ENCODE measurements at regions not wholly inside any gene's neighbourhood (a gene's known extent, or its start where the extent isn't known, plus 50 kb on each side); places are given as distances from the start of the nearest gene placed in this dataset.
A peak's percentile ranks its signal among the peaks of the same experiment; 100 is the strongest.

- Histone ChIP-seq H3K4me3 (ENCODE audit: low read depth in 2 of 2, low read length in 1 of 2) (no peak overlapping the region), H3K9me3 (no peaks in the 10 kb centered on the region), H3K27me3 (ENCODE audit: insufficient read depth) (no peaks in the 10 kb centered on the region), H4K20me1 (ENCODE audit: insufficient read depth) (no peaks in the 10 kb centered on the region), H3F3A (replicated peaks; ENCODE audit: insufficient read depth) (no peaks in the 10 kb centered on the region), H2AFZ (ENCODE audit: low read depth) (no peak overlapping the region), H3K9me2 (no peaks in the 10 kb centered on the region), H3K36me3 (replicated peaks in 1 of 2; ENCODE audit: control insufficient read depth in 1 of 2, insufficient read depth in 2 of 2, low read length in 1 of 2) (no peaks in the 10 kb centered on the region), H3K79me2 (ENCODE audit: insufficient read depth) (no peaks in the 10 kb centered on the region), H3K9ac (no peak overlapping the region), H3K27ac (ENCODE audit: low read depth in 2 of 2, low read length in 1 of 2) (no peak overlapping the region), H3K4me1 (ENCODE audit: control insufficient read depth in 1 of 2, insufficient read depth in 2 of 2, low read depth in 1 of 2, low read length in 1 of 2) (peaks cover 0 to 14% of the 10 kb centered on the region in 2 experiments; a peak in 2 of 4 replicates), H3K4me2 (no peak overlapping the region)
- ChIA-PET POLR2A (no interaction called here), CTCF (no interaction called here)
- DNase-seq, result no peak
- WGBS (ENCODE audit: low lambda C conversion rate), result 41% methylated on average over 2 of the region's 3 CpGs
- no peak for TF ChIP-seq ZBTB33 (IDR thresholded peaks at IDR 0.05; ENCODE audit: borderline replicate concordance, low read depth)
- no peak for TF ChIP-seq EZH2phosphoT487 (IDR thresholded peaks at IDR 0.05; ENCODE audit: borderline replicate concordance, low read depth)
- no peak for TF ChIP-seq FOSL2 (IDR thresholded peaks at IDR 0.05; ENCODE audit: borderline replicate concordance, low read depth)
- no peak for TF ChIP-seq NRF1 (IDR thresholded peaks at IDR 0.05; ENCODE audit: low read depth, low read length)
- no peak for TF ChIP-seq ELF1 (IDR thresholded peaks at IDR 0.05)
- no peak for TF ChIP-seq TEAD4 (IDR thresholded peaks at IDR 0.05; ENCODE audit: borderline replicate concordance, insufficient read depth)
- no peak for TF ChIP-seq GATA2 (CRISPR knock-in tag; IDR thresholded peaks at IDR 0.05)
- TF ChIP-seq PBX3 (IDR thresholded peaks at IDR 0.05), result no peak
Measured at GRCh38 chr4:4787421-4787820, 72.0 kb upstream of the MSX1 start.

DNA sequence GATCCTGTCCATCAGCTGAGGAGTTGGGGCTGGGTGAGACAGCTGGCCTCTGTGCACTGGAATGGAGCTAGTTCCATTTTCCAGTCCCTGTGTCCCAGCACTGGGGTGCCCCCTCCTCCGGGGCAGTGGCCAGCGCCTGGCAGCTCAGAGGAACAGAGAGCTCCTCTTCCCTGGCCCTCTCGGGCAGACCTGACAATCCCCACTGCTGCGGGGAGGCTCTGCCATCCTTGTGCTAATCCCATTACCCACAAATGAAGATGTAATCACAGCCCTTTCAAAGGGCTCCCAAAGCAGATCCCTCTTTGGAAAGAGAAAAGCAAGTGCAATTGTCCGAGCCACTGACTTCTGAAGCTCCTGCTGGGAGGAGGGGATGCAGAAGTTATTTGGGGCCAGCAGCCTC, 75.1 kb upstream of the MSX1 start:
- TF ChIP-seq PBX3 (IDR thresholded peaks at IDR 0.05), result no peak
- TF ChIP-seq SMC3 (IDR thresholded peaks at IDR 0.05; ENCODE audit: low read depth, low read length), result no peak
- TF ChIP-seq SIN3A (IDR thresholded peaks at IDR 0.05; ENCODE audit: borderline replicate concordance, low read depth, low read length), result no peak
- TF ChIP-seq USF1 (IDR thresholded peaks at IDR 0.05; ENCODE audit: borderline replicate concordance, low read depth), result no peak
- peak; percentile 46; the same call in 1 of the 2 replicates for TF ChIP-seq RFX5 (IDR thresholded peaks at IDR 0.05; ENCODE audit: low read length)
- no peak for TF ChIP-seq ELF1 (IDR thresholded peaks at IDR 0.05)
- TF ChIP-seq GATA2 (CRISPR knock-in tag; IDR thresholded peaks at IDR 0.05), result peak; percentile 96
- peak in 1 of 2 experiments; percentile 74; a peak in 2 of 4 replicates for TF ChIP-seq EP300 (IDR thresholded peaks at IDR 0.05; ENCODE audit: borderline replicate concordance in 1 of 2, low read depth in 1 of 2, low read length in 1 of 2)
- no peak for TF ChIP-seq MEF2A (IDR thresholded peaks at IDR 0.05; ENCODE audit: borderline replicate concordance, low read depth)
- TF ChIP-seq CHD2 (IDR thresholded peaks at IDR 0.05; ENCODE audit: low read length, partially characterized antibody), result peak; percentile 49
- no peak for TF ChIP-seq YY1 (IDR thresholded peaks at IDR 0.05; ENCODE audit: low read depth)
- no peak for TF ChIP-seq TCF12 (IDR thresholded peaks at IDR 0.05)
- peak; percentile 28 for TF ChIP-seq RAD21 (IDR thresholded peaks at IDR 0.05; ENCODE audit: low read length)
- TF ChIP-seq RCOR1 (IDR thresholded peaks at IDR 0.05; ENCODE audit: low read length), result peak; percentile 85
- TF ChIP-seq FOXJ3 (CRISPR knock-in tag; IDR thresholded peaks at IDR 0.05), result peak; percentile 85; the same call in 1 of the 2 replicates
- no peak for TF ChIP-seq TEAD4 (IDR thresholded peaks at IDR 0.05; ENCODE audit: borderline replicate concordance, insufficient read depth)
- no peak; the same call in 1 of the 2 replicates for TF ChIP-seq MXI1 (IDR thresholded peaks at IDR 0.05; ENCODE audit: low read depth, low read length)
- CTCF ChIA-PET, result interaction anchor here (0.8 to 1.8 kb wide), 5 partner anchors 8 to 296 kb away, joined by 3 to 5 read pairs (median 4); no protein-coding TSS in a partner anchor
- H3K79me2 ChIP-seq (ENCODE audit: insufficient read depth), result no peaks in the 10 kb centered on the region
- H3K27ac ChIP-seq (ENCODE audit: low read depth in 2 of 2, low read length in 1 of 2), result peak overlapping the region in 1 of 2 experiments; percentile 20; a peak in 1 of 4 replicates
- no peaks in the 10 kb centered on the region for H3K9me3 ChIP-seq
- WGBS (ENCODE audit: low lambda C conversion rate), result 33% methylated on average over 4 of the region's 5 CpGs
- no peak overlapping the region for H3K4me2 ChIP-seq
- H3K4me3 ChIP-seq (ENCODE audit: low read depth in 2 of 2, low read length in 1 of 2), result no peak overlapping the region
- H3K27me3 ChIP-seq (ENCODE audit: insufficient read depth), result no peaks in the 10 kb centered on the region
- no peak overlapping the region for H2AFZ ChIP-seq (ENCODE audit: low read depth)
- H3K4me1 ChIP-seq (ENCODE audit: control insufficient read depth in 1 of 2, insufficient read depth in 2 of 2, low read depth in 1 of 2, low read length in 1 of 2), result peaks cover 0 to 33% of the 10 kb centered on the region in 2 experiments; a peak in 2 of 4 replicates
- H3K9ac ChIP-seq, result no peak overlapping the region
- POLR2A ChIA-PET, result no interaction called here
- H4K20me1 ChIP-seq (ENCODE audit: insufficient read depth), result no peaks in the 10 kb centered on the region
- no peaks in the 10 kb centered on the region for H3K9me2 ChIP-seq
- H3K36me3 ChIP-seq (replicated peaks in 1 of 2; ENCODE audit: control insufficient read depth in 1 of 2, insufficient read depth in 2 of 2, low read length in 1 of 2), result no peaks in the 10 kb centered on the region
- DNase-seq, result peak; percentile 87
- H3F3A ChIP-seq (replicated peaks; ENCODE audit: insufficient read depth), result no peaks in the 10 kb centered on the region

Measured in SK-N-SH (cell line).